PFSK-1 (cell line): ENCODE measurements at regions not wholly inside any gene's neighbourhood (a gene's known extent, or its start where the extent isn't known, plus 50 kb on each side); places are given as distances from the start of the nearest gene placed in this dataset.

Experiments used
- POLR2AphosphoS5 ChIP-seq: IDR thresholded peaks from 2 replicates; pipeline ENCODE4 v1.6.1; 2012; ENCODE audit warnings: low read depth, mild to moderate bottlenecking, control low read depth, low read length, moderate library complexity
- TF ChIP-seq, protein P1 (sequence below), 2 experiments: IDR thresholded peaks; 2 replicates each; pipeline versions ENCODE4 v1.6.1 to v1.8.0; 2011 to 2012; ENCODE audit warnings: low read depth in 2 of 2, low read length in 2 of 2, control low read depth in 1 of 2, inconsistent platforms in 1 of 2, mild to moderate bottlenecking in 1 of 2, moderate library complexity in 1 of 2; ENCODE audit not compliant: insufficient read depth in 1 of 2

DNA sequence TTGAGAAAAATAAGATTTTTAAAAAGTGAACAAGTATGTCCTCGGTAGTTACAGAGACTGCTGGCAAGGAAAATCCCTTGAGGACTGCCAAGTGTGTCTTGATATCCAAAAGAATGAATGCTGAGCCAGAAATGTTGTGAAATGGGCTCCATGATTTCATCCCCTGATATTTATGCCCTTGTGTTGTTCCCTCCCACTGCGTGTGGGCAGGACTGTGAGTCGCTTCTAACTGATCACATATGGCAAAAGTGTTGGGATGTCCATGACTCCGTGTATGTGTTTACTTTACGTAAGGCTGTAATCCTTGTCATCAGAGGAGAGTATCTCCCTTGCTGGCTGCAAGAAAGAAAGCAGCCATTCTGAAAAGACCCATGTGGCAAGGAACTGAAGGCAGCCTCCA, 285.1 kb downstream of the SS18 start:
- TF ChIP-seq POLR2AphosphoS5 = no peak
- TF ChIP-seq, protein P1, sequence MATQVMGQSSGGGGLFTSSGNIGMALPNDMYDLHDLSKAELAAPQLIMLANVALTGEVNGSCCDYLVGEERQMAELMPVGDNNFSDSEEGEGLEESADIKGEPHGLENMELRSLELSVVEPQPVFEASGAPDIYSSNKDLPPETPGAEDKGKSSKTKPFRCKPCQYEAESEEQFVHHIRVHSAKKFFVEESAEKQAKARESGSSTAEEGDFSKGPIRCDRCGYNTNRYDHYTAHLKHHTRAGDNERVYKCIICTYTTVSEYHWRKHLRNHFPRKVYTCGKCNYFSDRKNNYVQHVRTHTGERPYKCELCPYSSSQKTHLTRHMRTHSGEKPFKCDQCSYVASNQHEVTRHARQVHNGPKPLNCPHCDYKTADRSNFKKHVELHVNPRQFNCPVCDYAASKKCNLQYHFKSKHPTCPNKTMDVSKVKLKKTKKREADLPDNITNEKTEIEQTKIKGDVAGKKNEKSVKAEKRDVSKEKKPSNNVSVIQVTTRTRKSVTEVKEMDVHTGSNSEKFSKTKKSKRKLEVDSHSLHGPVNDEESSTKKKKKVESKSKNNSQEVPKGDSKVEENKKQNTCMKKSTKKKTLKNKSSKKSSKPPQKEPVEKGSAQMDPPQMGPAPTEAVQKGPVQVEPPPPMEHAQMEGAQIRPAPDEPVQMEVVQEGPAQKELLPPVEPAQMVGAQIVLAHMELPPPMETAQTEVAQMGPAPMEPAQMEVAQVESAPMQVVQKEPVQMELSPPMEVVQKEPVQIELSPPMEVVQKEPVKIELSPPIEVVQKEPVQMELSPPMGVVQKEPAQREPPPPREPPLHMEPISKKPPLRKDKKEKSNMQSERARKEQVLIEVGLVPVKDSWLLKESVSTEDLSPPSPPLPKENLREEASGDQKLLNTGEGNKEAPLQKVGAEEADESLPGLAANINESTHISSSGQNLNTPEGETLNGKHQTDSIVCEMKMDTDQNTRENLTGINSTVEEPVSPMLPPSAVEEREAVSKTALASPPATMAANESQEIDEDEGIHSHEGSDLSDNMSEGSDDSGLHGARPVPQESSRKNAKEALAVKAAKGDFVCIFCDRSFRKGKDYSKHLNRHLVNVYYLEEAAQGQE (IDR thresholded peaks at IDR 0.05; ENCODE audit: insufficient read depth in 1 of 2, low read depth in 2 of 2, low read length in 2 of 2) = no peak
